ENCODE measurements at regions not wholly inside any gene's neighbourhood (a gene's known extent, or its start where the extent isn't known, plus 50 kb on each side); places are given as distances from the start of the nearest gene placed in this dataset.

DNA sequence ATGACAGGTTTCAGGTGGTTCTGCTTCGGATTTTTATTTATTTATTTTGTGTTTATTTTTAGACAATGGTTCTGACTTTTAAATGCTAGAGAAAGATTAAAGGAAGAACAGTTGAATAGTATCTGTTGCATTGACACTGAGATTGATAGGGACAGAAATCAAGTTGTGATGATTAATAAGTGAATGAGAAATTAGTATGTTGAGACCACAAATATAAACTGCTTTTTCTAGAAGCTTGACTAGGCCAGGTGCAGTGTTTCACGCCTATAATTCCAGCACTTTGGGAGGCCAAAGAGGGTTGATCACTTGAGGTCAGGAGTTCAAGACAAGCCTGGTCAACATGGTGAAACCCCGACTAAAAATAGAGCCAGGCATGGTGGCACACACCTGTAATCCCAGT lies 65.1 kb upstream of the TNRC6B start:
- ChIA-PET POLR2A (ENCODE audit: low non-redundant PET) (no interaction called here), CTCF (no interaction called here)
- BruUV-seq (replicated peaks): no TSS peak
- Histone ChIP-seq H3K27ac (ENCODE audit: low read depth, low read length, poor library complexity, severe bottlenecking) (no peak overlapping the region), H3K27me3 (replicated peaks; ENCODE audit: insufficient read depth, low read depth, low read length, poor library complexity) (no peaks in the 10 kb centered on the region), H3K4me1 (ENCODE audit: insufficient read depth, low read length, poor library complexity, severe bottlenecking) (no peaks in the 10 kb centered on the region), H3K9me3 (ENCODE audit: low read depth, low read length, poor library complexity, severe bottlenecking) (no peaks in the 10 kb centered on the region), H3K4me3 (ENCODE audit: low read depth, low read length, poor library complexity, severe bottlenecking) (no peak overlapping the region), H3K36me3 (ENCODE audit: insufficient read depth, low read length, poor library complexity, severe bottlenecking) (no peaks in the 10 kb centered on the region)
- no peak for TF ChIP-seq CTCF (conservative IDR thresholded peaks at IDR 0.05; ENCODE audit: low read depth, low read length)
- no peak for TF ChIP-seq EZH2 (IDR thresholded peaks at IDR 0.05; ENCODE audit: borderline replicate concordance, low read depth, low read length, poor library complexity, severe bottlenecking)
- intact Hi-C loops (cut with micrococcal nuclease; ENCODE audit: unreplicated experiment): no loop called here
- no peak for DNase-seq (ENCODE audit: low spot score)

DNA sequence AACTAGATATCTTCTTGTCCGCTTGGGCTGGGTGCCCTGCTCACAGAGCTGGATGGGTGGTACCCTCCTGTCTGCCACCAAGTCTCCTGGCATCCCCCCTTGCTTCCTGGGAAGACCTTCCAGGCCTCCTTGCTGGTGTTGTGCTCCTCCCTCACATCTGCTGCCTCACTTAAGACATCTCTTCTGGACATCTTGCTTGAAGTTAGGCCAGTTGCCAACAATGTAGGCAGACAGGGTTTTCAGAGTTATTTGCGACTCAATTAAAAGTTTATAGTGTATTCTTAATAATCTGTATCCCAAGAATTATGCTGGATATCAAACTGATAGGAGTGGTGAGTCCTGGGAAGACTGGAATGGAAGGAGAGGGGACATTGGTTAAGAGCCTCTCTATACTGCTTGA lies 64.0 kb upstream of the TNRC6B start:
- TF ChIP-seq CTCF (conservative IDR thresholded peaks at IDR 0.05; ENCODE audit: low read depth, low read length) (no peak), EZH2 (IDR thresholded peaks at IDR 0.05; ENCODE audit: borderline replicate concordance, low read depth, low read length, poor library complexity, severe bottlenecking) (no peak)
- DNase-seq (ENCODE audit: low spot score): no peak
- ChIA-PET CTCF (no interaction called here), POLR2A (ENCODE audit: low non-redundant PET) (no interaction called here)
- no peaks in the 10 kb centered on the region for H3K4me1 ChIP-seq (ENCODE audit: insufficient read depth, low read length, poor library complexity, severe bottlenecking)
- no peak overlapping the region for H3K4me3 ChIP-seq (ENCODE audit: low read depth, low read length, poor library complexity, severe bottlenecking)
- no TSS peak for BruUV-seq (replicated peaks)
- intact Hi-C loops (cut with micrococcal nuclease; ENCODE audit: unreplicated experiment): no loop called here
- no peaks in the 10 kb centered on the region for H3K36me3 ChIP-seq (ENCODE audit: insufficient read depth, low read length, poor library complexity, severe bottlenecking)
- no peak overlapping the region for H3K27ac ChIP-seq (ENCODE audit: low read depth, low read length, poor library complexity, severe bottlenecking)
- H3K27me3 ChIP-seq (replicated peaks; ENCODE audit: insufficient read depth, low read depth, low read length, poor library complexity): no peaks in the 10 kb centered on the region
- H3K9me3 ChIP-seq (ENCODE audit: low read depth, low read length, poor library complexity, severe bottlenecking): no peaks in the 10 kb centered on the region

GRCh38 chr22:40114411-40114810 lies 63.3 kb upstream of the TNRC6B start:
- intact Hi-C loops (cut with micrococcal nuclease; ENCODE audit: unreplicated experiment): no loop called here
- POLR2A ChIA-PET (ENCODE audit: low non-redundant PET): no interaction called here
- no TSS peak for BruUV-seq (replicated peaks)

More at GRCh38 chr22:40114411-40114810, 63.3 kb upstream of the TNRC6B start:
- no peaks in the 10 kb centered on the region for H3K27me3 ChIP-seq (replicated peaks; ENCODE audit: insufficient read depth, low read depth, low read length, poor library complexity)
- no peak overlapping the region for H3K4me3 ChIP-seq (ENCODE audit: low read depth, low read length, poor library complexity, severe bottlenecking)
- TF ChIP-seq EZH2 (IDR thresholded peaks at IDR 0.05; ENCODE audit: borderline replicate concordance, low read depth, low read length, poor library complexity, severe bottlenecking) (no peak), CTCF (conservative IDR thresholded peaks at IDR 0.05; ENCODE audit: low read depth, low read length) (no peak)
- CTCF ChIA-PET: no interaction called here
- no peaks in the 10 kb centered on the region for H3K4me1 ChIP-seq (ENCODE audit: insufficient read depth, low read length, poor library complexity, severe bottlenecking)
- no peaks in the 10 kb centered on the region for H3K36me3 ChIP-seq (ENCODE audit: insufficient read depth, low read length, poor library complexity, severe bottlenecking)
- H3K27ac ChIP-seq (ENCODE audit: low read depth, low read length, poor library complexity, severe bottlenecking): no peak overlapping the region
- H3K9me3 ChIP-seq (ENCODE audit: low read depth, low read length, poor library complexity, severe bottlenecking): no peaks in the 10 kb centered on the region
- no peak for DNase-seq (ENCODE audit: low spot score)
